ENCODE measurements at regions not wholly inside any gene's neighbourhood (a gene's known extent, or its start where the extent isn't known, plus 50 kb on each side); places are given as distances from the start of the nearest gene placed in this dataset.

GRCh38 chrX:74251006-74251930 is 52.7 kb upstream of the ZCCHC13 start:
- intact Hi-C loops (cut with DNase I), result no loop called here
- TF ChIP-seq POLR2AphosphoS5 (IDR thresholded peaks at IDR 0.05) (peak; percentile 51), POLR2A (IDR thresholded peaks at IDR 0.05) (no peak)

GRCh38 chrX:74250574-74250973 is 53.4 kb upstream of the ZCCHC13 start:
- Histone ChIP-seq H3K4me3 (no peak overlapping the region), H3K27me3 (replicated peaks; ENCODE audit: insufficient read depth) (no peaks in the 10 kb centered on the region), H3K27ac (peak overlapping the region in 1 of 2 donors; percentile 56), H3K36me3 (no peaks in the 10 kb centered on the region), H3K9me3 (no peaks in the 10 kb centered on the region), H3K4me1 (replicated peaks) (no peaks in the 10 kb centered on the region)
- intact Hi-C loops (cut with DNase I), result no loop called here
- 63% methylated on average over 1 of the region's 2 CpGs for WGBS
- TF ChIP-seq POLR2AphosphoS5 (IDR thresholded peaks at IDR 0.05), result no peak
- TF ChIP-seq, protein P1, sequence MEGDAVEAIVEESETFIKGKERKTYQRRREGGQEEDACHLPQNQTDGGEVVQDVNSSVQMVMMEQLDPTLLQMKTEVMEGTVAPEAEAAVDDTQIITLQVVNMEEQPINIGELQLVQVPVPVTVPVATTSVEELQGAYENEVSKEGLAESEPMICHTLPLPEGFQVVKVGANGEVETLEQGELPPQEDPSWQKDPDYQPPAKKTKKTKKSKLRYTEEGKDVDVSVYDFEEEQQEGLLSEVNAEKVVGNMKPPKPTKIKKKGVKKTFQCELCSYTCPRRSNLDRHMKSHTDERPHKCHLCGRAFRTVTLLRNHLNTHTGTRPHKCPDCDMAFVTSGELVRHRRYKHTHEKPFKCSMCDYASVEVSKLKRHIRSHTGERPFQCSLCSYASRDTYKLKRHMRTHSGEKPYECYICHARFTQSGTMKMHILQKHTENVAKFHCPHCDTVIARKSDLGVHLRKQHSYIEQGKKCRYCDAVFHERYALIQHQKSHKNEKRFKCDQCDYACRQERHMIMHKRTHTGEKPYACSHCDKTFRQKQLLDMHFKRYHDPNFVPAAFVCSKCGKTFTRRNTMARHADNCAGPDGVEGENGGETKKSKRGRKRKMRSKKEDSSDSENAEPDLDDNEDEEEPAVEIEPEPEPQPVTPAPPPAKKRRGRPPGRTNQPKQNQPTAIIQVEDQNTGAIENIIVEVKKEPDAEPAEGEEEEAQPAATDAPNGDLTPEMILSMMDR (IDR thresholded peaks at IDR 0.05), result no peak
- no peak for TF ChIP-seq POLR2A (IDR thresholded peaks at IDR 0.05)
- DNase-seq (ENCODE audit: low spot score), result no peak

More at GRCh38 chrX:74251006-74251930, 52.7 kb upstream of the ZCCHC13 start:
- Histone ChIP-seq H3K4me1 (replicated peaks) (no peaks in the 10 kb centered on the region), H3K27me3 (replicated peaks; ENCODE audit: insufficient read depth) (no peaks in the 10 kb centered on the region), H3K4me3 (no peak overlapping the region), H3K27ac (peak overlapping the region in 1 of 2 donors; percentile 56), H3K36me3 (no peaks in the 10 kb centered on the region), H3K9me3 (no peaks in the 10 kb centered on the region)
- DNase-seq (ENCODE audit: low spot score), result peak; percentile 26
- WGBS, result 38% methylated on average over 2 of the region's 2 CpGs

GRCh38 chrX:74249963-74250362 is 54.0 kb upstream of the ZCCHC13 start:
- Histone ChIP-seq H3K4me1 (replicated peaks) (no peaks in the 10 kb centered on the region), H3K27me3 (replicated peaks; ENCODE audit: insufficient read depth) (no peaks in the 10 kb centered on the region), H3K27ac (peak overlapping the region in 1 of 2 donors; percentile 43), H3K36me3 (no peaks in the 10 kb centered on the region), H3K9me3 (no peaks in the 10 kb centered on the region), H3K4me3 (no peak overlapping the region)
- DNase-seq (ENCODE audit: low spot score), result no peak
- WGBS, result 51% methylated on average over 11 of the region's 11 CpGs
- TF ChIP-seq POLR2A (IDR thresholded peaks at IDR 0.05) (no peak), POLR2AphosphoS5 (IDR thresholded peaks at IDR 0.05) (no peak)
- TF ChIP-seq, protein P1 (IDR thresholded peaks at IDR 0.05), result no peak
- intact Hi-C loops (cut with DNase I), result no loop called here

GRCh38 chrX:74248889-74249288 is 55.1 kb upstream of the ZCCHC13 start:
- H3K27me3 ChIP-seq (replicated peaks; ENCODE audit: insufficient read depth), result no peaks in the 10 kb centered on the region
- TF ChIP-seq POLR2A (IDR thresholded peaks at IDR 0.05) (no peak), POLR2AphosphoS5 (IDR thresholded peaks at IDR 0.05) (no peak)
- TF ChIP-seq, protein P1 (IDR thresholded peaks at IDR 0.05), result no peak
- no peaks in the 10 kb centered on the region for H3K4me1 ChIP-seq (replicated peaks)
- no peak overlapping the region for H3K4me3 ChIP-seq
- no peaks in the 10 kb centered on the region for H3K36me3 ChIP-seq
- H3K27ac ChIP-seq, result no peak overlapping the region
- intact Hi-C loops (cut with DNase I), result no loop called here
- no peak for DNase-seq (ENCODE audit: low spot score)
- WGBS, result 51% methylated on average over 4 of the region's 4 CpGs
- H3K9me3 ChIP-seq, result no peaks in the 10 kb centered on the region

- intact Hi-C loops (cut with DNase I), result no loop called here
- Histone ChIP-seq H3K4me3 (no peak overlapping the region), H3K36me3 (no peaks in the 10 kb centered on the region), H3K27me3 (replicated peaks; ENCODE audit: insufficient read depth) (no peaks in the 10 kb centered on the region), H3K9me3 (no peaks in the 10 kb centered on the region), H3K27ac (no peak overlapping the region), H3K4me1 (replicated peaks) (no peaks in the 10 kb centered on the region)
- no peak for DNase-seq (ENCODE audit: low spot score)
- no peak for TF ChIP-seq POLR2AphosphoS5 (IDR thresholded peaks at IDR 0.05)
- TF ChIP-seq, protein P1 (IDR thresholded peaks at IDR 0.05), result no peak
These were observed 57.5 kb upstream of the ZCCHC13 start for GRCh38 chrX:74246524-74246923.
